Lower leg skin (tissue), 3 donors: ENCODE measurements at regions not wholly inside any gene's neighbourhood (a gene's known extent, or its start where the extent isn't known, plus 50 kb on each side); places are given as distances from the start of the nearest gene placed in this dataset.

Source experiments
- CTCF ChIP-seq, 3 donors: fragments of 450-650 bp; IDR thresholded peaks; one replicate each; pipeline ENCODE4 v1.5.1; 2016; ENCODE audit warnings: antibody characterized with exemption in 3 of 3, mild to moderate bottlenecking in 3 of 3, moderate library complexity in 2 of 3
- POLR2A ChIP-seq, 2 donors: fragments of 450-650 bp; IDR thresholded peaks; one replicate each; pipeline ENCODE4 v1.6.1; 2016 to 2017; ENCODE audit warnings: antibody characterized with exemption in 2 of 2, mild to moderate bottlenecking in 1 of 2, moderate library complexity in 1 of 2

GRCh38 chr12:46574847-46575246, 202.3 kb upstream of the SLC38A2 start:
- TF ChIP-seq CTCF (IDR thresholded peaks at IDR 0.05) (no peak), POLR2A (IDR thresholded peaks at IDR 0.05) (no peak)
